ENCODE measurements at regions not wholly inside any gene's neighbourhood (a gene's known extent, or its start where the extent isn't known, plus 50 kb on each side); places are given as distances from the start of the nearest gene placed in this dataset.
"Not testable (repeated sequence)": the region's sequence is repeated elsewhere in the genome, so short reads cannot be mapped to it uniquely, and the experiment has no call there.

GRCh38 chr6:100226811-100227210 lies 232.8 kb upstream of the MCHR2 start (continued):
- TF ChIP-seq ZNF217 (IDR thresholded peaks at IDR 0.05) (no peak), NFYB (IDR thresholded peaks at IDR 0.05; ENCODE audit: insufficient read depth, low read depth, low read length) (no peak), SP1 (IDR thresholded peaks at IDR 0.05; ENCODE audit: low read depth, low read length) (no peak), SMC3 (IDR thresholded peaks at IDR 0.05; ENCODE audit: borderline replicate concordance, low read length) (no peak)

- H3K4me3 ChIP-seq; RAD21 ChIA-PET (ENCODE audit: unreplicated experiment); H3K36me3 ChIP-seq (ENCODE audit: control insufficient read depth in 2 of 2, insufficient read depth in 2 of 2, low read length in 1 of 2); FAIRE-seq; in situ Hi-C loops (cut with MboI); ATAC-seq; H3K4me2 ChIP-seq (ENCODE audit: control insufficient read depth, insufficient read depth); H3K4me1 ChIP-seq (ENCODE audit: control insufficient read depth, insufficient read depth, low read length); intact Hi-C loops (cut with micrococcal nuclease; ENCODE audit: unreplicated experiment); H4K20me1 ChIP-seq (ENCODE audit: control insufficient read depth, insufficient read depth); H3K9ac ChIP-seq (ENCODE audit: control insufficient read depth, insufficient read depth, low read length); H2AFZ ChIP-seq (ENCODE audit: control insufficient read depth, low read depth, low read length); H3K9me3 ChIP-seq (replicated peaks; ENCODE audit: control insufficient read depth, insufficient read depth, low read length); H3K27ac ChIP-seq (ENCODE audit: control insufficient read depth, insufficient read depth); H3K27me3 ChIP-seq (replicated peaks in 1 of 2; ENCODE audit: control insufficient read depth in 2 of 2, insufficient read depth in 2 of 2, low read length in 1 of 2); H3K79me2 ChIP-seq (ENCODE audit: control insufficient read depth, insufficient read depth, low read length); POLR2A ChIA-PET; BruUV-seq (replicated peaks); DNase-seq (ENCODE audit: low read depth, low spot score): not testable (repeated sequence)
- ChIA-PET SMC1A (ENCODE audit: uncharacterized antibody, unreplicated experiment) (interaction anchor here (0.8 kb wide), 1 partner anchor 31 kb away, joined by 3 read pairs; no protein-coding TSS in a partner anchor), CTCF (interaction anchor here (0.7 to 1.3 kb wide), 3 partner anchors 34 to 107 kb away, joined by 3 read pairs; no protein-coding TSS in a partner anchor)
- WGBS (ENCODE audit: insufficient coverage, insufficient replicate concordance, low lambda C conversion rate, missing lambda C conversion rate) = 18% methylated on average over 1 of the region's 1 CpG
Observed at GRCh38 chr6:100223952-100224351, 229.9 kb upstream of the MCHR2 start.

- no peak overlapping the region for H2AFZ ChIP-seq (ENCODE audit: control insufficient read depth, low read depth, low read length)
- ChIA-PET RAD21 (ENCODE audit: unreplicated experiment) (no interaction called here), CTCF (interaction anchor here (0.7 kb wide), 1 partner anchor 12 kb away, joined by 3 read pairs; no protein-coding TSS in a partner anchor), SMC1A (ENCODE audit: uncharacterized antibody, unreplicated experiment) (no interaction called here), POLR2A (no interaction called here)
- H3K4me3 ChIP-seq = no peak overlapping the region
- 74% methylated on average over 4 of the region's 4 CpGs for WGBS (ENCODE audit: insufficient coverage, insufficient replicate concordance, low lambda C conversion rate, missing lambda C conversion rate)
- no peaks in the 10 kb centered on the region for H3K79me2 ChIP-seq (ENCODE audit: control insufficient read depth, insufficient read depth, low read length)
- intact Hi-C loops (cut with micrococcal nuclease; ENCODE audit: unreplicated experiment) = no loop called here
- no peaks in the 10 kb centered on the region for H3K36me3 ChIP-seq (ENCODE audit: control insufficient read depth in 2 of 2, insufficient read depth in 2 of 2, low read length in 1 of 2)
- no peaks in the 10 kb centered on the region for H3K4me1 ChIP-seq (ENCODE audit: control insufficient read depth, insufficient read depth, low read length)
- in situ Hi-C loops (cut with MboI) = no loop called here
- H3K9ac ChIP-seq (ENCODE audit: control insufficient read depth, insufficient read depth, low read length) = no peak overlapping the region
- H3K27me3 ChIP-seq (replicated peaks in 1 of 2; ENCODE audit: control insufficient read depth in 2 of 2, insufficient read depth in 2 of 2, low read length in 1 of 2) = no peaks in the 10 kb centered on the region
- H4K20me1 ChIP-seq (ENCODE audit: control insufficient read depth, insufficient read depth) = no peaks in the 10 kb centered on the region
- DNase-seq (ENCODE audit: low read depth, low spot score) (no peak), FAIRE-seq (no peak), ATAC-seq (no peak)
- no peaks in the 10 kb centered on the region for H3K9me3 ChIP-seq (replicated peaks; ENCODE audit: control insufficient read depth, insufficient read depth, low read length)
- no peak for TF ChIP-seq POU2F2 (IDR thresholded peaks at IDR 0.05; ENCODE audit: borderline replicate concordance, low read depth, low read length)
- TF ChIP-seq USF1 (IDR thresholded peaks at IDR 0.05; ENCODE audit: borderline replicate concordance, extremely low read length, insufficient read depth, low read depth, low read length) = no peak
- TF ChIP-seq IKZF1 (conservative IDR thresholded peaks at IDR 0.05) = no peak
- TF ChIP-seq NR2C1 (IDR thresholded peaks at IDR 0.05) = no peak
- no peak for TF ChIP-seq STAT3 (IDR thresholded peaks at IDR 0.05; ENCODE audit: low read depth, low read length)
- no peak overlapping the region for H3K27ac ChIP-seq (ENCODE audit: control insufficient read depth, insufficient read depth)
- no TSS peak for BruUV-seq (replicated peaks)
- H3K4me2 ChIP-seq (ENCODE audit: control insufficient read depth, insufficient read depth) = no peak overlapping the region
Observed at GRCh38 chr6:100220543-100220942, 226.5 kb upstream of the MCHR2 start.

Data from GM12878 (cell line).